H9 (cell line): ENCODE measurements at regions not wholly inside any gene's neighbourhood (a gene's known extent, or its start where the extent isn't known, plus 50 kb on each side); places are given as distances from the start of the nearest gene placed in this dataset.

Experiments used
- DNase-seq: peaks from one replicate; pipeline ENCODE4 v3.0.0-alpha.2; 2017
- H2AFZ ChIP-seq: one replicate; pipeline ENCODE4 v1.6.1; 2013; ENCODE audit warnings: mild to moderate bottlenecking, low read length, control low read depth, moderate library complexity
- H2AK5ac ChIP-seq: 2 replicates; pipeline ENCODE4 v1.6.1; 2013; ENCODE audit warnings: low read length, control low read depth, mixed read lengths; ENCODE audit not compliant: insufficient read length
- H2BK120ac ChIP-seq: one replicate; pipeline ENCODE4 v1.6.1; 2013; ENCODE audit warnings: low read depth, mild to moderate bottlenecking, low read length, control low read depth, inconsistent platforms; ENCODE audit not compliant: poor library complexity, severe bottlenecking
- H2BK12ac ChIP-seq: 2 replicates; pipeline ENCODE4 v1.6.1; 2013; ENCODE audit warnings: low read length, control low read depth, mixed read lengths, low read depth; ENCODE audit not compliant: insufficient read length
- H2BK15ac ChIP-seq: 2 replicates; pipeline ENCODE4 v1.6.1; 2013; ENCODE audit warnings: low read depth, low read length, control low read depth
- H2BK20ac ChIP-seq: one replicate; pipeline ENCODE4 v1.6.1; 2013; ENCODE audit warnings: low read depth, mild to moderate bottlenecking, low read length, control low read depth, inconsistent platforms; ENCODE audit not compliant: poor library complexity, severe bottlenecking
- H2BK5ac ChIP-seq: 2 replicates; pipeline ENCODE4 v1.6.1; 2013; ENCODE audit warnings: low read length, control low read depth, mixed read lengths; ENCODE audit not compliant: insufficient read length
- H3K14ac ChIP-seq: 2 replicates; pipeline ENCODE4 v1.6.1; 2013; ENCODE audit warnings: low read length, control low read depth; ENCODE audit not compliant: insufficient read depth
- H3K18ac ChIP-seq: 2 replicates; pipeline ENCODE4 v1.6.1; 2013; ENCODE audit warnings: low read depth, mild to moderate bottlenecking, mixed read lengths, low read length, control low read depth; ENCODE audit not compliant: insufficient read length
- H3K23ac ChIP-seq: 2 replicates; pipeline ENCODE4 v1.6.1; 2013; ENCODE audit warnings: low read length, control low read depth, mixed read lengths, low read depth; ENCODE audit not compliant: insufficient read length
- H3K23me2 ChIP-seq: 2 replicates; pipeline ENCODE4 v1.6.1; 2013; ENCODE audit warnings: low read depth, mild to moderate bottlenecking, mixed read lengths, low read length, control low read depth; ENCODE audit not compliant: insufficient read length, poor library complexity, severe bottlenecking
- H3K27ac ChIP-seq: 2 replicates; pipeline ENCODE4 v1.5.1; 2013; ENCODE audit warnings: low read length, control low read depth, mixed read lengths, low read depth; ENCODE audit not compliant: insufficient read length
- H3K27me3 ChIP-seq: 2 replicates; pipeline ENCODE4 v1.6.1; 2013; ENCODE audit warnings: low read length, control low read depth, inconsistent platforms; ENCODE audit not compliant: insufficient read depth
- H3K4ac ChIP-seq: 2 replicates; pipeline ENCODE4 v1.6.1; 2013; ENCODE audit warnings: low read depth, mild to moderate bottlenecking, control low read depth, inconsistent platforms, low read length, moderate library complexity
- H3K4me1 ChIP-seq: 2 replicates; pipeline ENCODE4 v1.6.1; 2013; ENCODE audit warnings: low read length, control low read depth, inconsistent platforms; ENCODE audit not compliant: insufficient read depth
- H3K4me2 ChIP-seq: 2 replicates; pipeline ENCODE4 v1.6.1; 2013; ENCODE audit warnings: low read length, control low read depth, mixed read lengths; ENCODE audit not compliant: insufficient read length, insufficient read depth
- H3K56ac ChIP-seq: 2 replicates; pipeline ENCODE4 v1.6.1; 2013; ENCODE audit warnings: low read depth, mild to moderate bottlenecking, mixed read lengths, low read length, control low read depth; ENCODE audit not compliant: insufficient read length
- H3K79me1 ChIP-seq: 2 replicates; pipeline ENCODE4 v1.6.1; 2013; ENCODE audit warnings: low read depth, mild to moderate bottlenecking, moderate library complexity, low read length, control low read depth, inconsistent platforms; ENCODE audit not compliant: insufficient read depth, poor library complexity, severe bottlenecking
- H3K79me2 ChIP-seq: 2 replicates; pipeline ENCODE4 v1.6.1; 2013; ENCODE audit warnings: low read length, control low read depth, inconsistent platforms; ENCODE audit not compliant: insufficient read depth
- H3K9ac ChIP-seq: 2 replicates; pipeline ENCODE4 v1.6.1; 2013; ENCODE audit warnings: low read length, control low read depth, mixed read lengths; ENCODE audit not compliant: insufficient read length; ENCODE audit errors: extremely low read depth
- H3K9me3 ChIP-seq: one replicate; pipeline ENCODE4 v1.6.1; 2013; ENCODE audit warnings: low read depth, low read length, inconsistent platforms; ENCODE audit not compliant: control insufficient read depth
- H3T11ph ChIP-seq: one replicate; pipeline ENCODE4 v1.6.1; 2013; ENCODE audit warnings: mild to moderate bottlenecking, low read length, control low read depth, inconsistent platforms
- H4K20me1 ChIP-seq: one replicate; pipeline ENCODE4 v1.6.1; 2013; ENCODE audit not compliant: control insufficient read depth, insufficient read length, insufficient read depth
- H4K5ac ChIP-seq: 2 replicates; pipeline ENCODE4 v1.6.1; 2013; ENCODE audit warnings: low read depth, mild to moderate bottlenecking, mixed read lengths, low read length, control low read depth; ENCODE audit not compliant: insufficient read length
- H4K8ac ChIP-seq: replicated peaks from 2 replicates; pipeline ENCODE4 v1.6.1; 2013; ENCODE audit warnings: low read length, control low read depth, mixed read lengths, low read depth; ENCODE audit not compliant: insufficient read length
- H4K91ac ChIP-seq: 2 replicates; pipeline ENCODE4 v1.6.1; 2013; ENCODE audit warnings: low read depth, mild to moderate bottlenecking, moderate library complexity, mixed read lengths, low read length, control low read depth; ENCODE audit not compliant: insufficient read length
- H3K27ac Mint-ChIP-seq, 3 experiments: 2 replicates in 2 of 3; 3 replicates in 1 of 3; pipeline ENCODE4 v1.8.0; 2020 to 2021; ENCODE audit warnings: mixed read lengths in 3 of 3, mild to moderate bottlenecking in 1 of 3, moderate library complexity in 1 of 3
- H3K27me3 Mint-ChIP-seq: 2 replicates; pipeline ENCODE4 v1.8.0; 2021; ENCODE audit warnings: low read depth, mild to moderate bottlenecking, moderate library complexity, mixed read lengths
- H3K36me3 Mint-ChIP-seq, 3 experiments: 2 replicates in 2 of 3; 3 replicates in 1 of 3; pipeline ENCODE4 v1.8.0; 2020 to 2021; ENCODE audit warnings: low read depth in 3 of 3, mixed read lengths in 3 of 3; ENCODE audit not compliant: insufficient read depth in 1 of 3
- H3K4me1 Mint-ChIP-seq, 2 experiments: 2 replicates each; pipeline ENCODE4 v1.8.0; 2020; ENCODE audit warnings: mixed read lengths in 2 of 2
- H3K4me3 Mint-ChIP-seq, 2 experiments: 2 replicates in 1 of 2; 3 replicates in 1 of 2; pipeline ENCODE4 v1.8.0; 2020 to 2021; ENCODE audit warnings: mild to moderate bottlenecking in 2 of 2, mixed read lengths in 2 of 2, moderate library complexity in 1 of 2
- H3K9me3 Mint-ChIP-seq, 2 experiments: 2 replicates in 1 of 2; 3 replicates in 1 of 2; pipeline ENCODE4 v1.8.0; 2020; ENCODE audit warnings: mild to moderate bottlenecking in 2 of 2, mixed read lengths in 2 of 2, moderate library complexity in 1 of 2
- CTCF ChIP-seq: fragments of 200-600 bp; sonication (generic); conservative IDR thresholded peaks from 3 replicates; pipeline ENCODE4 v1.8.0; 2021; ENCODE audit warnings: antibody characterized with exemption, mild to moderate bottlenecking
- WGBS: extraction: QIAGEN DNeasy Blood & Tissue Kit; methylation state at CpG from one replicate; pipeline ENCODE4 v1.1.7; 2013; ENCODE audit warnings: missing lambda C conversion rate, low lambda C conversion rate, mixed read lengths; ENCODE audit not compliant: insufficient read length; ENCODE audit errors: extremely low coverage; 5-methylcytosine and 5-hydroxymethylcytosine counted together

GRCh38 chr3:178003756-178004155, 532.5 kb upstream of the KCNMB2 start:
- Histone ChIP-seq H3K9ac (no peak overlapping the region), H3K4me1 (no peaks in the 10 kb centered on the region), H3K4me2 (no peak overlapping the region), H2AK5ac (no peak overlapping the region), H3K9me3 (no peaks in the 10 kb centered on the region), H4K20me1 (no peaks in the 10 kb centered on the region), H4K8ac (no peak overlapping the region), H3K79me1 (no peaks in the 10 kb centered on the region), H3K23ac (no peak overlapping the region), H2BK20ac (no peak overlapping the region), H3K14ac (no peak overlapping the region), H2BK12ac (no peak overlapping the region), H3K79me2 (no peaks in the 10 kb centered on the region), H3K27me3 (no peaks in the 10 kb centered on the region), H4K5ac (no peak overlapping the region), H3T11ph (no peak overlapping the region), H2AFZ (no peak overlapping the region), H3K27ac (no peak overlapping the region), H4K91ac (no peak overlapping the region), H2BK15ac (no peak overlapping the region), H3K18ac (no peak overlapping the region), H2BK120ac (no peak overlapping the region), H2BK5ac (no peak overlapping the region), H3K4ac (no peak overlapping the region), H3K56ac (no peak overlapping the region), H3K23me2 (no peaks in the 10 kb centered on the region)
- Mint-ChIP-seq H3K27ac (no peak overlapping the region), H3K4me3 (no peak overlapping the region), H3K27me3 (no peaks in the 10 kb centered on the region), H3K36me3 (no peaks in the 10 kb centered on the region), H3K4me1 (no peaks in the 10 kb centered on the region), H3K9me3 (no peaks in the 10 kb centered on the region)
- DNase-seq, result no peak
- no CpG with 5 or more reads among the region's 2 CpGs for WGBS
- no peak for TF ChIP-seq CTCF
